ENCODE measurements at regions not wholly inside any gene's neighbourhood (a gene's known extent, or its start where the extent isn't known, plus 50 kb on each side); places are given as distances from the start of the nearest gene placed in this dataset.

- H3K9me3 ChIP-seq (ENCODE audit: control insufficient read depth, insufficient read depth, low read length) = no peaks in the 10 kb centered on the region
- no peak overlapping the region for H3K9ac ChIP-seq (ENCODE audit: low read depth, low read length)
- H3K27ac ChIP-seq (ENCODE audit: low read depth, low read length) = no peak overlapping the region
- no peak overlapping the region for H3K4me3 ChIP-seq (ENCODE audit: low read depth, low read length)
- no peaks in the 10 kb centered on the region for H3K36me3 ChIP-seq (ENCODE audit: control insufficient read depth, insufficient read depth, low read length)
- H3K4me1 ChIP-seq (ENCODE audit: control insufficient read depth, insufficient read depth, low read length) = no peaks in the 10 kb centered on the region
- no peaks in the 10 kb centered on the region for H3K27me3 ChIP-seq (ENCODE audit: control insufficient read depth, insufficient read depth, low read length)
These were observed 152.3 kb downstream of the PAX3 start for GRCh38 chr2:222146488-222146887.

GRCh38 chr2:222142027-222142426, 156.8 kb downstream of the PAX3 start:
- no peak overlapping the region for H3K9ac ChIP-seq (ENCODE audit: low read depth, low read length)
- no peaks in the 10 kb centered on the region for H3K9me3 ChIP-seq (ENCODE audit: control insufficient read depth, insufficient read depth, low read length)
- no peak overlapping the region for H3K27ac ChIP-seq (ENCODE audit: low read depth, low read length)
- no peaks in the 10 kb centered on the region for H3K27me3 ChIP-seq (ENCODE audit: control insufficient read depth, insufficient read depth, low read length)
- H3K4me1 ChIP-seq (ENCODE audit: control insufficient read depth, insufficient read depth, low read length) = no peaks in the 10 kb centered on the region
- H3K4me3 ChIP-seq (ENCODE audit: low read depth, low read length) = no peak overlapping the region
- H3K36me3 ChIP-seq (ENCODE audit: control insufficient read depth, insufficient read depth, low read length) = no peaks in the 10 kb centered on the region

- no peaks in the 10 kb centered on the region for H3K27me3 ChIP-seq (ENCODE audit: control insufficient read depth, insufficient read depth, low read length)
- H3K9me3 ChIP-seq (ENCODE audit: control insufficient read depth, insufficient read depth, low read length) = no peaks in the 10 kb centered on the region
- H3K4me3 ChIP-seq (ENCODE audit: low read depth, low read length) = no peak overlapping the region
- H3K9ac ChIP-seq (ENCODE audit: low read depth, low read length) = no peak overlapping the region
- no peak overlapping the region for H3K27ac ChIP-seq (ENCODE audit: low read depth, low read length)
- H3K4me1 ChIP-seq (ENCODE audit: control insufficient read depth, insufficient read depth, low read length) = no peaks in the 10 kb centered on the region
- H3K36me3 ChIP-seq (ENCODE audit: control insufficient read depth, insufficient read depth, low read length) = no peaks in the 10 kb centered on the region
These were observed 162.6 kb downstream of the PAX3 start for GRCh38 chr2:222136106-222136630.

GRCh38 chr2:222134654-222135053, 164.1 kb downstream of the PAX3 start:
- Histone ChIP-seq H3K27ac (ENCODE audit: low read depth, low read length) (no peak overlapping the region), H3K4me3 (ENCODE audit: low read depth, low read length) (no peak overlapping the region), H3K27me3 (ENCODE audit: control insufficient read depth, insufficient read depth, low read length) (no peaks in the 10 kb centered on the region), H3K36me3 (ENCODE audit: control insufficient read depth, insufficient read depth, low read length) (no peaks in the 10 kb centered on the region), H3K9me3 (ENCODE audit: control insufficient read depth, insufficient read depth, low read length) (no peaks in the 10 kb centered on the region), H3K4me1 (ENCODE audit: control insufficient read depth, insufficient read depth, low read length) (no peaks in the 10 kb centered on the region), H3K9ac (ENCODE audit: low read depth, low read length) (no peak overlapping the region)

GRCh38 chr2:222133897-222134296, 164.9 kb downstream of the PAX3 start:
- Histone ChIP-seq H3K9me3 (ENCODE audit: control insufficient read depth, insufficient read depth, low read length) (no peaks in the 10 kb centered on the region), H3K9ac (ENCODE audit: low read depth, low read length) (no peak overlapping the region), H3K4me1 (ENCODE audit: control insufficient read depth, insufficient read depth, low read length) (no peaks in the 10 kb centered on the region), H3K36me3 (ENCODE audit: control insufficient read depth, insufficient read depth, low read length) (no peaks in the 10 kb centered on the region), H3K27ac (ENCODE audit: low read depth, low read length) (no peak overlapping the region), H3K4me3 (ENCODE audit: low read depth, low read length) (no peak overlapping the region), H3K27me3 (ENCODE audit: control insufficient read depth, insufficient read depth, low read length) (no peaks in the 10 kb centered on the region)

- no peaks in the 10 kb centered on the region for H3K4me1 ChIP-seq (ENCODE audit: control insufficient read depth, insufficient read depth, low read length)
- H3K27me3 ChIP-seq (ENCODE audit: control insufficient read depth, insufficient read depth, low read length) = no peaks in the 10 kb centered on the region
- H3K27ac ChIP-seq (ENCODE audit: low read depth, low read length) = no peak overlapping the region
- H3K9ac ChIP-seq (ENCODE audit: low read depth, low read length) = no peak overlapping the region
- H3K36me3 ChIP-seq (ENCODE audit: control insufficient read depth, insufficient read depth, low read length) = no peaks in the 10 kb centered on the region
- H3K9me3 ChIP-seq (ENCODE audit: control insufficient read depth, insufficient read depth, low read length) = no peaks in the 10 kb centered on the region
- H3K4me3 ChIP-seq (ENCODE audit: low read depth, low read length) = no peak overlapping the region
These were observed 167.9 kb downstream of the PAX3 start for GRCh38 chr2:222130855-222131254.

GRCh38 chr2:222127660-222128059, 171.1 kb downstream of the PAX3 start:
- Histone ChIP-seq H3K27ac (ENCODE audit: low read depth, low read length) (no peak overlapping the region), H3K9ac (ENCODE audit: low read depth, low read length) (no peak overlapping the region), H3K36me3 (ENCODE audit: control insufficient read depth, insufficient read depth, low read length) (no peaks in the 10 kb centered on the region), H3K4me1 (ENCODE audit: control insufficient read depth, insufficient read depth, low read length) (no peaks in the 10 kb centered on the region), H3K9me3 (ENCODE audit: control insufficient read depth, insufficient read depth, low read length) (no peaks in the 10 kb centered on the region), H3K4me3 (ENCODE audit: low read depth, low read length) (no peak overlapping the region), H3K27me3 (ENCODE audit: control insufficient read depth, insufficient read depth, low read length) (no peaks in the 10 kb centered on the region)

- no peak overlapping the region for H3K27ac ChIP-seq (ENCODE audit: low read depth, low read length)
- no peaks in the 10 kb centered on the region for H3K9me3 ChIP-seq (ENCODE audit: control insufficient read depth, insufficient read depth, low read length)
- no peak overlapping the region for H3K9ac ChIP-seq (ENCODE audit: low read depth, low read length)
- no peaks in the 10 kb centered on the region for H3K4me1 ChIP-seq (ENCODE audit: control insufficient read depth, insufficient read depth, low read length)
- H3K27me3 ChIP-seq (ENCODE audit: control insufficient read depth, insufficient read depth, low read length) = no peaks in the 10 kb centered on the region
- no peaks in the 10 kb centered on the region for H3K36me3 ChIP-seq (ENCODE audit: control insufficient read depth, insufficient read depth, low read length)
- no peak overlapping the region for H3K4me3 ChIP-seq (ENCODE audit: low read depth, low read length)
These were observed 177.9 kb downstream of the PAX3 start for GRCh38 chr2:222120933-222121332.

GRCh38 chr2:222115296-222115695, 183.5 kb downstream of the PAX3 start:
- no peaks in the 10 kb centered on the region for H3K27me3 ChIP-seq (ENCODE audit: control insufficient read depth, insufficient read depth, low read length)
- no peak overlapping the region for H3K9ac ChIP-seq (ENCODE audit: low read depth, low read length)
- H3K36me3 ChIP-seq (ENCODE audit: control insufficient read depth, insufficient read depth, low read length) = no peaks in the 10 kb centered on the region
- no peak overlapping the region for H3K27ac ChIP-seq (ENCODE audit: low read depth, low read length)
- no peaks in the 10 kb centered on the region for H3K9me3 ChIP-seq (ENCODE audit: control insufficient read depth, insufficient read depth, low read length)
- H3K4me3 ChIP-seq (ENCODE audit: low read depth, low read length) = no peak overlapping the region
- H3K4me1 ChIP-seq (ENCODE audit: control insufficient read depth, insufficient read depth, low read length) = no peaks in the 10 kb centered on the region

- Histone ChIP-seq H3K9me3 (ENCODE audit: control insufficient read depth, insufficient read depth, low read length) (no peaks in the 10 kb centered on the region), H3K27me3 (ENCODE audit: control insufficient read depth, insufficient read depth, low read length) (no peaks in the 10 kb centered on the region), H3K36me3 (ENCODE audit: control insufficient read depth, insufficient read depth, low read length) (no peaks in the 10 kb centered on the region), H3K27ac (ENCODE audit: low read depth, low read length) (no peak overlapping the region), H3K4me3 (ENCODE audit: low read depth, low read length) (no peak overlapping the region), H3K9ac (ENCODE audit: low read depth, low read length) (no peak overlapping the region), H3K4me1 (ENCODE audit: control insufficient read depth, insufficient read depth, low read length) (peaks cover 3% of the 10 kb centered on the region; the same call in 1 of the 2 replicates)
These were observed 189.7 kb downstream of the PAX3 start for GRCh38 chr2:222108957-222109585.

- H3K4me1 ChIP-seq (ENCODE audit: control insufficient read depth, insufficient read depth, low read length) = peaks cover 9% of the 10 kb centered on the region
These were observed 190.3 kb downstream of the PAX3 start for GRCh38 chr2:222108497-222108896.

More at GRCh38 chr2:222108497-222108896, 190.3 kb downstream of the PAX3 start:
- Histone ChIP-seq H3K4me3 (ENCODE audit: low read depth, low read length) (no peak overlapping the region), H3K27ac (ENCODE audit: low read depth, low read length) (no peak overlapping the region), H3K36me3 (ENCODE audit: control insufficient read depth, insufficient read depth, low read length) (no peaks in the 10 kb centered on the region), H3K9me3 (ENCODE audit: control insufficient read depth, insufficient read depth, low read length) (no peaks in the 10 kb centered on the region), H3K27me3 (ENCODE audit: control insufficient read depth, insufficient read depth, low read length) (no peaks in the 10 kb centered on the region), H3K9ac (ENCODE audit: low read depth, low read length) (no peak overlapping the region)

All from HUES48 (cell line).